DOHH2 (cell line): ENCODE measurements at regions not wholly inside any gene's neighbourhood (a gene's known extent, or its start where the extent isn't known, plus 50 kb on each side); places are given as distances from the start of the nearest gene placed in this dataset.

Experiments
- H3F3A ChIP-seq: fragments of 200-600 bp; sonication (generic), shearing (Covaris generic); 2 replicates; pipeline ENCODE4 v1.6.0; 2016; ENCODE audit warnings: antibody characterized with exemption, mild to moderate bottlenecking; ENCODE audit not compliant: control insufficient read depth, insufficient read depth
- H3K27ac ChIP-seq: fragments of 200-600 bp; sonication (generic); 2 replicates; pipeline ENCODE4 v1.5.1; 2014; ENCODE audit warnings: low read depth, mild to moderate bottlenecking, low read length, moderate library complexity
- H3K27me3 ChIP-seq: fragments of 200-600 bp; sonication (generic); 2 replicates; pipeline ENCODE4 v1.6.1; 2014; ENCODE audit warnings: mild to moderate bottlenecking, low read length, mixed read lengths; ENCODE audit not compliant: control insufficient read depth
- H3K36me3 ChIP-seq: fragments of 200-600 bp; sonication (generic); 2 replicates; pipeline ENCODE4 v1.6.1; 2014; ENCODE audit warnings: mild to moderate bottlenecking, low read length, moderate library complexity, mixed read lengths; ENCODE audit not compliant: control insufficient read depth
- H3K4me1 ChIP-seq: fragments of 200-600 bp; sonication (generic); 2 replicates; pipeline ENCODE4 v1.6.1; 2014; ENCODE audit warnings: mild to moderate bottlenecking, low read length, mixed read lengths; ENCODE audit not compliant: control insufficient read depth
- H3K4me2 ChIP-seq: fragments of 200-600 bp; sonication (generic); 2 replicates; pipeline ENCODE4 v1.6.0; 2014; ENCODE audit warnings: mild to moderate bottlenecking, low read length, moderate library complexity
- H3K4me3 ChIP-seq: fragments of 200-600 bp; sonication (generic); 2 replicates; pipeline ENCODE4 v1.5.1; 2014; ENCODE audit warnings: mild to moderate bottlenecking, low read length, mixed read lengths
- H3K79me2 ChIP-seq: fragments of 200-600 bp; sonication (generic); 2 replicates; pipeline ENCODE4 v1.6.1; 2014; ENCODE audit warnings: mild to moderate bottlenecking, low read length, mixed read lengths; ENCODE audit not compliant: control insufficient read depth
- H3K9me2 ChIP-seq: fragments of 200-600 bp; sonication (generic); replicated peaks from 2 replicates; pipeline ENCODE4 v1.6.1; 2014; ENCODE audit warnings: mild to moderate bottlenecking, low read length, mixed read lengths; ENCODE audit not compliant: control insufficient read depth
- H3K9me3 ChIP-seq: fragments of 200-600 bp; sonication (generic); 2 replicates; pipeline ENCODE4 v1.6.1; 2014; ENCODE audit warnings: antibody characterized with exemption, low read length, mixed read lengths; ENCODE audit not compliant: control insufficient read depth, insufficient read depth
- H4K20me1 ChIP-seq: fragments of 200-600 bp; sonication (generic); 2 replicates; pipeline ENCODE4 v1.6.0; 2014; ENCODE audit warnings: low read depth, mild to moderate bottlenecking, antibody characterized with exemption, low read length, moderate library complexity; ENCODE audit not compliant: control insufficient read depth, insufficient read depth
- EZH2phosphoT487 ChIP-seq: fragments of 200-600 bp; sonication (generic); IDR thresholded peaks from 2 replicates; pipeline ENCODE4 v1.6.1; 2017; ENCODE audit warnings: borderline replicate concordance, mild to moderate bottlenecking, antibody characterized with exemption, low read length, moderate library complexity, mixed read lengths
- TF ChIP-seq, protein P1 (sequence below): fragments of 200-600 bp; sonication (generic); IDR thresholded peaks from one replicate; pipeline ENCODE4 v1.5.1; 2014; ENCODE audit warnings: antibody characterized with exemption, mild to moderate bottlenecking, low read depth, low read length; ENCODE audit not compliant: poor library complexity, severe bottlenecking

DNA sequence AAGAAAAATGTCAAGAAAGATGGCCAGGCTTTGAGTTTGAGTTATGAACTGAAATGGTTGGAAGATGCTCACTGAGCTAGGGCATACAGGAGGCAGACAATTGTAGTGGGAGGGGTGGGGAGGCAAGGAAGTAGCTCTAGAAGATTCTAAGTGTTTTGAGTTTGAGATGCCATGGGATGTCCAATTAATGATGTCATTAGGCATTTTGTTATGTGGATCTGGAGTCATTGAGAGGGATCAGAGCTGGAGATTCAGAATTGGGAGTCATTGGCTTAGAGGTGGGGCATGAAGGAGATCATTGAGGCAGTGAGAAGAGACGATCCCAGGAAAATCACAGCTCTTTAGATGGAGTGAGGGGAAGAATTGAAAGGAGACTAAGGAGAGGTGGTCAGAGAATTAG is 111.5 kb upstream of the ZNF618 start:
- Histone ChIP-seq H3K4me2 (no peak overlapping the region), H3K36me3 (no peaks in the 10 kb centered on the region), H3F3A (no peaks in the 10 kb centered on the region), H3K79me2 (no peaks in the 10 kb centered on the region), H3K27ac (no peak overlapping the region), H3K27me3 (peaks cover 12% of the 10 kb centered on the region; the same call in 1 of the 2 replicates), H3K4me3 (no peak overlapping the region), H3K9me3 (no peaks in the 10 kb centered on the region), H4K20me1 (no peaks in the 10 kb centered on the region), H3K9me2 (no peaks in the 10 kb centered on the region), H3K4me1 (no peaks in the 10 kb centered on the region)
- TF ChIP-seq, protein P1, sequence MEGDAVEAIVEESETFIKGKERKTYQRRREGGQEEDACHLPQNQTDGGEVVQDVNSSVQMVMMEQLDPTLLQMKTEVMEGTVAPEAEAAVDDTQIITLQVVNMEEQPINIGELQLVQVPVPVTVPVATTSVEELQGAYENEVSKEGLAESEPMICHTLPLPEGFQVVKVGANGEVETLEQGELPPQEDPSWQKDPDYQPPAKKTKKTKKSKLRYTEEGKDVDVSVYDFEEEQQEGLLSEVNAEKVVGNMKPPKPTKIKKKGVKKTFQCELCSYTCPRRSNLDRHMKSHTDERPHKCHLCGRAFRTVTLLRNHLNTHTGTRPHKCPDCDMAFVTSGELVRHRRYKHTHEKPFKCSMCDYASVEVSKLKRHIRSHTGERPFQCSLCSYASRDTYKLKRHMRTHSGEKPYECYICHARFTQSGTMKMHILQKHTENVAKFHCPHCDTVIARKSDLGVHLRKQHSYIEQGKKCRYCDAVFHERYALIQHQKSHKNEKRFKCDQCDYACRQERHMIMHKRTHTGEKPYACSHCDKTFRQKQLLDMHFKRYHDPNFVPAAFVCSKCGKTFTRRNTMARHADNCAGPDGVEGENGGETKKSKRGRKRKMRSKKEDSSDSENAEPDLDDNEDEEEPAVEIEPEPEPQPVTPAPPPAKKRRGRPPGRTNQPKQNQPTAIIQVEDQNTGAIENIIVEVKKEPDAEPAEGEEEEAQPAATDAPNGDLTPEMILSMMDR: no peak
- no peak for TF ChIP-seq EZH2phosphoT487

DNA sequence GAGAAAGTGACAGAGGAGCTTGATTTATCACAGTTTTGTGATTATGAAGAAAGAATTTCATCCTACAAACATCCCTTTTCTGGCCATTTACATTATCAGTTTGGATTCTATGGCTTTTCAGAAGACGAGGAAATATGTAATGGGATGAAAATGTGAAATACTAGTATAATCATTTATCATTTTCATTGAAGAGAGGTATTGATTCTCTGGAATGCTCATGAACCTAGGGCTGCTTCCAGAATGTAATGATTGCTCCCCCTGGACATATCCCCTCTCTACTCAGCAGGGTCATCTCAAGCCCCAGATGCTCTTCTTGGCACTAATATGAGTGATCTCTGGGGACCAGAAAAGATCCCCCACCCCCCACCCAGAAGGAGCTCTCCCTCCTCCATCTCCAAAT is 106.7 kb upstream of the ZNF618 start:
- H3K4me2 ChIP-seq: no peak overlapping the region
- H3K79me2 ChIP-seq: no peaks in the 10 kb centered on the region
- no peaks in the 10 kb centered on the region for H3K9me2 ChIP-seq
- no peaks in the 10 kb centered on the region for H3K36me3 ChIP-seq
- peaks cover 12% of the 10 kb centered on the region; the same call in 1 of the 2 replicates for H3K27me3 ChIP-seq
- H3K4me3 ChIP-seq: no peak overlapping the region
- no peak for TF ChIP-seq EZH2phosphoT487
- TF ChIP-seq, protein P1: no peak
- H3K27ac ChIP-seq: no peak overlapping the region
- H3F3A ChIP-seq: no peaks in the 10 kb centered on the region
- no peaks in the 10 kb centered on the region; the same call in 1 of the 2 replicates for H4K20me1 ChIP-seq
- no peaks in the 10 kb centered on the region for H3K9me3 ChIP-seq
- peaks cover 5% of the 10 kb centered on the region; the same call in 1 of the 2 replicates for H3K4me1 ChIP-seq

DNA sequence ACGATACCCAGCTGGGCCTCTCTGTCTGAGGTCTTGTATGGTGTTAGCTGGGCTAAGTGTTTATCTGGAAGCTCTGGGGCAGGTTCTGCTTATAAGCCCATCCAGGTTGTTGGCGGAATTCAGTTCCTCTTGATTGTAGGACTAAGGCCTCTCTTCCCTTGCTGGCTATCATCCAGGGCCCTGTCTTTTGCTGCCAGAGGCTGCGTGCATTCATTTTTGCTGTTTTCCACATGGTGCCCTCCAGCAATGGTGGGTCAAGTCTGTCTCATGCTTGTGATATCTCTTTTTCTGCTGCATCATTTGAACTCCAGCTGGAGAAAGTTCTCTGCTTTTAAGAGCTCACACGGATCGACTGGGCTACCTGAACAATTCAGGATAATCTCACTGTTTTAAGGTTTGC is 105.7 kb upstream of the ZNF618 start:
- Histone ChIP-seq H3K4me2 (no peak overlapping the region), H3K9me3 (no peaks in the 10 kb centered on the region), H3F3A (no peaks in the 10 kb centered on the region), H3K79me2 (no peaks in the 10 kb centered on the region), H3K36me3 (no peaks in the 10 kb centered on the region), H3K27me3 (peaks cover 10% of the 10 kb centered on the region; the same call in 1 of the 2 replicates), H3K4me1 (peaks cover 5% of the 10 kb centered on the region; the same call in 1 of the 2 replicates), H4K20me1 (no peaks in the 10 kb centered on the region; the same call in 1 of the 2 replicates), H3K27ac (no peak overlapping the region), H3K4me3 (no peak overlapping the region), H3K9me2 (no peaks in the 10 kb centered on the region)
- TF ChIP-seq, protein P1: no peak
- TF ChIP-seq EZH2phosphoT487: no peak
